DND-41 (cell line): ENCODE measurements at regions not wholly inside any gene's neighbourhood (a gene's known extent, or its start where the extent isn't known, plus 50 kb on each side); places are given as distances from the start of the nearest gene placed in this dataset.

Source experiments
- ATAC-seq: fragments of 200-7000 bp; cut with Tn5 transposase; 3 replicates; pipeline ENCODE4 v1.9.1; 2021; ENCODE audit warnings: low read depth; ENCODE audit not compliant: insufficient read depth
- DNase-seq: peaks from one replicate; pipeline ENCODE4 v3.0.0-alpha.2; 2020
- H2AFZ ChIP-seq: 2 replicates; pipeline ENCODE4 v1.6.0; 2012; ENCODE audit warnings: low read depth, low read length
- H3K27ac ChIP-seq: 2 replicates; pipeline ENCODE4 v1.5.1; 2012; ENCODE audit warnings: low read length, inconsistent platforms
- H3K27me3 ChIP-seq: fragments of 200-600 bp; sonication (generic); 2 replicates; pipeline ENCODE4 v1.6.0; 2012; ENCODE audit warnings: low read length, mild to moderate bottlenecking, inconsistent platforms; ENCODE audit not compliant: insufficient read depth, poor library complexity
- H3K36me3 ChIP-seq: 2 replicates; pipeline ENCODE4 v1.5.1; 2012; ENCODE audit warnings: low read length, inconsistent platforms; ENCODE audit not compliant: insufficient read depth
- H3K4me1 ChIP-seq: 2 replicates; pipeline ENCODE4 v1.5.1; 2012; ENCODE audit warnings: mild to moderate bottlenecking, low read length; ENCODE audit not compliant: insufficient read depth
- H3K4me2 ChIP-seq: 2 replicates; pipeline ENCODE4 v1.6.0; 2012; ENCODE audit warnings: mild to moderate bottlenecking, moderate library complexity, low read length, inconsistent platforms; ENCODE audit not compliant: insufficient read depth
- H3K4me3 ChIP-seq, 2 experiments: fragments of 200-600 bp in 1 of 2; shearing (Covaris generic) in 1 of 2; 2 replicates each; pipeline ENCODE4 v1.5.1; 2012 to 2016; ENCODE audit warnings: inconsistent platforms in 2 of 2, low read length in 2 of 2, mild to moderate bottlenecking in 2 of 2, low read depth in 1 of 2, moderate library complexity in 1 of 2
- H3K79me2 ChIP-seq: 2 replicates; pipeline ENCODE4 v1.6.0; 2012; ENCODE audit warnings: low read length, inconsistent platforms; ENCODE audit not compliant: insufficient read depth
- H3K9ac ChIP-seq: 2 replicates; pipeline ENCODE4 v1.6.0; 2012; ENCODE audit warnings: low read depth, mild to moderate bottlenecking, inconsistent platforms, low read length, moderate library complexity
- H3K9me3 ChIP-seq: 2 replicates; pipeline ENCODE4 v1.5.1; 2012; ENCODE audit warnings: low read length, moderate library complexity, mild to moderate bottlenecking, inconsistent platforms; ENCODE audit not compliant: insufficient read depth, severe bottlenecking
- H4K20me1 ChIP-seq: 2 replicates; pipeline ENCODE4 v1.6.0; 2012; ENCODE audit warnings: low read length; ENCODE audit not compliant: insufficient read depth
- CTCF ChIP-seq: IDR thresholded peaks from 2 replicates; pipeline ENCODE4 v1.5.1; 2012; ENCODE audit warnings: borderline replicate concordance, low read length, moderate library complexity, mild to moderate bottlenecking; ENCODE audit not compliant: poor library complexity, severe bottlenecking; ENCODE audit errors: extremely low read depth
- EZH2 ChIP-seq: IDR thresholded peaks from 3 replicates; pipeline ENCODE4 v1.6.1; 2012; ENCODE audit warnings: borderline replicate concordance, low read depth, mild to moderate bottlenecking, moderate library complexity, low read length, inconsistent platforms; ENCODE audit not compliant: severe bottlenecking

GRCh38 chr6:163640641-163641040, 226.1 kb downstream of the QKI start:
- Histone ChIP-seq H3K4me2 (no peak overlapping the region), H3K36me3 (no peaks in the 10 kb centered on the region), H3K9ac (no peak overlapping the region), H3K27ac (no peak overlapping the region), H3K79me2 (no peaks in the 10 kb centered on the region), H3K27me3 (no peaks in the 10 kb centered on the region), H2AFZ (no peak overlapping the region), H3K4me3 (no peak overlapping the region), H3K9me3 (peaks cover 8% of the 10 kb centered on the region), H3K4me1 (no peaks in the 10 kb centered on the region), H4K20me1 (no peaks in the 10 kb centered on the region)
- TF ChIP-seq CTCF: no peak
- TF ChIP-seq EZH2: no peak
- ATAC-seq (no peak), DNase-seq (no peak)

- Histone ChIP-seq H3K27me3 (no peaks in the 10 kb centered on the region), H3K27ac (no peak overlapping the region), H2AFZ (no peak overlapping the region), H3K36me3 (no peaks in the 10 kb centered on the region), H3K4me2 (no peak overlapping the region), H4K20me1 (no peaks in the 10 kb centered on the region), H3K4me1 (no peaks in the 10 kb centered on the region), H3K9me3 (peaks cover 8% of the 10 kb centered on the region), H3K9ac (no peak overlapping the region), H3K4me3 (no peak overlapping the region), H3K79me2 (no peaks in the 10 kb centered on the region)
- no peak for ATAC-seq
- TF ChIP-seq CTCF: no peak
- TF ChIP-seq EZH2: no peak
- DNase-seq: no peak
Measured at GRCh38 chr6:163637524-163637923, 223.0 kb downstream of the QKI start.

- Histone ChIP-seq H3K4me3 (no peak overlapping the region), H3K9ac (no peak overlapping the region), H3K4me2 (no peak overlapping the region), H3K27ac (no peak overlapping the region), H3K79me2 (no peaks in the 10 kb centered on the region), H3K4me1 (no peaks in the 10 kb centered on the region), H3K36me3 (no peaks in the 10 kb centered on the region), H3K27me3 (no peaks in the 10 kb centered on the region), H2AFZ (no peak overlapping the region), H3K9me3 (peaks cover 3% of the 10 kb centered on the region), H4K20me1 (no peaks in the 10 kb centered on the region)
- TF ChIP-seq CTCF (no peak), EZH2 (no peak)
- ATAC-seq (no peak), DNase-seq (no peak)
Measured at GRCh38 chr6:163635731-163636364, 221.3 kb downstream of the QKI start.
